ENCODE measurements at regions not wholly inside any gene's neighbourhood (a gene's known extent, or its start where the extent isn't known, plus 50 kb on each side); places are given as distances from the start of the nearest gene placed in this dataset.

DNA sequence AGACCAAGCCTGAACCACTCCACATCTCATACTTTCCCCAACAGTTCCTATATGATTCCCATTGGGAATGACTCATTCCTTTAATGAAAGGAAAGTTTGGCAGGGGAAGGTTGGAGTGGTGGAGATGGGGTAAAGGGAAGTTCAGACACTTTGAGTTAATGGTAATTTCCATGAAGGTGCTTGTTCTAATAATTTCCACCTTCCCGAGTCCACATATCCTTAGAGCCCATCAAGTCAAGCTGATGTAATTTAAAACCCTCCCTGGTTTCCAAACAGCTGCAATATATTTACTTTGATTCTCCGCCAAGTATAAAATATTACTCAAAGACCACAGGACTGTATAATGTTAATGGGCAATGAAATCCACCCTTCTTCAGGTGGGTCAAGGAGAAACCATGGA lies 95.0 kb upstream of the GALNT15 start:
- TF ChIP-seq, protein P1, sequence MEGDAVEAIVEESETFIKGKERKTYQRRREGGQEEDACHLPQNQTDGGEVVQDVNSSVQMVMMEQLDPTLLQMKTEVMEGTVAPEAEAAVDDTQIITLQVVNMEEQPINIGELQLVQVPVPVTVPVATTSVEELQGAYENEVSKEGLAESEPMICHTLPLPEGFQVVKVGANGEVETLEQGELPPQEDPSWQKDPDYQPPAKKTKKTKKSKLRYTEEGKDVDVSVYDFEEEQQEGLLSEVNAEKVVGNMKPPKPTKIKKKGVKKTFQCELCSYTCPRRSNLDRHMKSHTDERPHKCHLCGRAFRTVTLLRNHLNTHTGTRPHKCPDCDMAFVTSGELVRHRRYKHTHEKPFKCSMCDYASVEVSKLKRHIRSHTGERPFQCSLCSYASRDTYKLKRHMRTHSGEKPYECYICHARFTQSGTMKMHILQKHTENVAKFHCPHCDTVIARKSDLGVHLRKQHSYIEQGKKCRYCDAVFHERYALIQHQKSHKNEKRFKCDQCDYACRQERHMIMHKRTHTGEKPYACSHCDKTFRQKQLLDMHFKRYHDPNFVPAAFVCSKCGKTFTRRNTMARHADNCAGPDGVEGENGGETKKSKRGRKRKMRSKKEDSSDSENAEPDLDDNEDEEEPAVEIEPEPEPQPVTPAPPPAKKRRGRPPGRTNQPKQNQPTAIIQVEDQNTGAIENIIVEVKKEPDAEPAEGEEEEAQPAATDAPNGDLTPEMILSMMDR (conservative IDR thresholded peaks at IDR 0.05; ENCODE audit: low read depth, low read length): no peak
- TF ChIP-seq POLR2A (IDR thresholded peaks at IDR 0.05; ENCODE audit: low read depth, low read length): no peak
- no peak for TF ChIP-seq CEBPB (IDR thresholded peaks at IDR 0.05; ENCODE audit: low read depth, low read length)
- no peak for TF ChIP-seq RCOR1 (IDR thresholded peaks at IDR 0.05; ENCODE audit: insufficient replicate concordance, low read length)
- no peak for TF ChIP-seq SMC3 (IDR thresholded peaks at IDR 0.05; ENCODE audit: low read depth, low read length)
- TF ChIP-seq, protein P2, sequence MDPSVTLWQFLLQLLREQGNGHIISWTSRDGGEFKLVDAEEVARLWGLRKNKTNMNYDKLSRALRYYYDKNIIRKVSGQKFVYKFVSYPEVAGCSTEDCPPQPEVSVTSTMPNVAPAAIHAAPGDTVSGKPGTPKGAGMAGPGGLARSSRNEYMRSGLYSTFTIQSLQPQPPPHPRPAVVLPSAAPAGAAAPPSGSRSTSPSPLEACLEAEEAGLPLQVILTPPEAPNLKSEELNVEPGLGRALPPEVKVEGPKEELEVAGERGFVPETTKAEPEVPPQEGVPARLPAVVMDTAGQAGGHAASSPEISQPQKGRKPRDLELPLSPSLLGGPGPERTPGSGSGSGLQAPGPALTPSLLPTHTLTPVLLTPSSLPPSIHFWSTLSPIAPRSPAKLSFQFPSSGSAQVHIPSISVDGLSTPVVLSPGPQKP (IDR thresholded peaks at IDR 0.05; ENCODE audit: borderline replicate concordance, low read depth, low read length): no peak
- TF ChIP-seq, protein P3, sequence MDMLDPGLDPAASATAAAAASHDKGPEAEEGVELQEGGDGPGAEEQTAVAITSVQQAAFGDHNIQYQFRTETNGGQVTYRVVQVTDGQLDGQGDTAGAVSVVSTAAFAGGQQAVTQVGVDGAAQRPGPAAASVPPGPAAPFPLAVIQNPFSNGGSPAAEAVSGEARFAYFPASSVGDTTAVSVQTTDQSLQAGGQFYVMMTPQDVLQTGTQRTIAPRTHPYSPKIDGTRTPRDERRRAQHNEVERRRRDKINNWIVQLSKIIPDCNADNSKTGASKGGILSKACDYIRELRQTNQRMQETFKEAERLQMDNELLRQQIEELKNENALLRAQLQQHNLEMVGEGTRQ (IDR thresholded peaks at IDR 0.05; ENCODE audit: low read depth, low read length): no peak
- TF ChIP-seq MAFK (IDR thresholded peaks at IDR 0.05; ENCODE audit: low read depth, low read length): no peak
- TF ChIP-seq MXI1 (IDR thresholded peaks at IDR 0.05; ENCODE audit: borderline replicate concordance, low read depth, low read length): no peak
- TF ChIP-seq FOS (IDR thresholded peaks at IDR 0.05; ENCODE audit: low read depth, low read length): no peak

All from IMR-90 (cell line).